MM.1S (cell line): ENCODE measurements at regions not wholly inside any gene's neighbourhood (a gene's known extent, or its start where the extent isn't known, plus 50 kb on each side); places are given as distances from the start of the nearest gene placed in this dataset.

Source experiments
- DNase-seq: peaks from one replicate; pipeline ENCODE4 v3.0.0-alpha.2; 2015
- H2AFZ ChIP-seq: fragments of 300-600 bp; sonication (generic); 2 replicates; pipeline ENCODE4 v1.6.0; 2016; ENCODE audit warnings: antibody characterized with exemption, low read length
- H3F3A ChIP-seq: fragments of 300-600 bp; sonication (generic); 2 replicates; pipeline ENCODE4 v1.6.1; 2016; ENCODE audit warnings: mild to moderate bottlenecking, antibody characterized with exemption, low read length, moderate library complexity, mixed read lengths; ENCODE audit not compliant: insufficient read depth
- H3K27ac ChIP-seq: fragments of 300-600 bp; sonication (generic); 2 replicates; pipeline ENCODE4 v1.5.1; 2016; ENCODE audit warnings: mild to moderate bottlenecking, low read length
- H3K27me3 ChIP-seq: fragments of 300-600 bp; sonication (generic); replicated peaks from 2 replicates; pipeline ENCODE4 v1.6.0; 2016; ENCODE audit warnings: low read length; ENCODE audit not compliant: insufficient read depth
- H3K36me3 ChIP-seq: fragments of 300-600 bp; sonication (generic); replicated peaks from 2 replicates; pipeline ENCODE4 v1.6.1; 2016; ENCODE audit warnings: mild to moderate bottlenecking, low read length, mixed read lengths; ENCODE audit not compliant: insufficient read depth
- H3K4me1 ChIP-seq: fragments of 300-600 bp; sonication (generic); 2 replicates; pipeline ENCODE4 v1.6.1; 2016; ENCODE audit warnings: low read length, mixed read lengths
- H3K4me2 ChIP-seq: fragments of 300-600 bp; sonication (generic); 2 replicates; pipeline ENCODE4 v1.6.0; 2016; ENCODE audit warnings: low read depth, low read length
- H3K4me3 ChIP-seq: fragments of 300-600 bp; sonication (generic); 2 replicates; pipeline ENCODE4 v1.5.1; 2016; ENCODE audit warnings: low read length, mixed read lengths
- H3K79me2 ChIP-seq: fragments of 300-600 bp; sonication (generic); 2 replicates; pipeline ENCODE4 v1.6.1; 2016; ENCODE audit warnings: mixed run types, low read length, mixed read lengths
- H3K9ac ChIP-seq: fragments of 300-600 bp; sonication (generic); 2 replicates; pipeline ENCODE4 v1.6.1; 2016; ENCODE audit warnings: low read length, mixed read lengths
- H3K9me2 ChIP-seq: fragments of 300-600 bp; sonication (generic); replicated peaks from 2 replicates; pipeline ENCODE4 v1.6.1; 2016; ENCODE audit warnings: mild to moderate bottlenecking, low read length, mixed read lengths; ENCODE audit not compliant: insufficient read depth
- H3K9me3 ChIP-seq: fragments of 300-600 bp; sonication (generic); replicated peaks from 2 replicates; pipeline ENCODE4 v1.6.1; 2016; ENCODE audit warnings: mild to moderate bottlenecking, low read length, mixed read lengths; ENCODE audit not compliant: insufficient read depth
- H4K20me1 ChIP-seq: fragments of 300-600 bp; sonication (generic); 2 replicates; pipeline ENCODE4 v1.6.1; 2016; ENCODE audit warnings: mild to moderate bottlenecking, low read length, moderate library complexity, mixed read lengths; ENCODE audit not compliant: insufficient read depth
- CTCF ChIP-seq: fragments of 300-600 bp; sonication (generic); IDR thresholded peaks from 2 replicates; pipeline ENCODE4 v1.5.1; 2016; ENCODE audit warnings: antibody characterized with exemption, low read length, mixed read lengths
- EZH2 ChIP-seq: fragments of 300-600 bp; sonication (generic); optimal IDR thresholded peaks from 2 replicates; pipeline ENCODE3; 2017; ENCODE audit warnings: low read depth, mild to moderate bottlenecking, antibody characterized with exemption, low read length, mixed read lengths
- EZH2phosphoT487 ChIP-seq: fragments of 300-600 bp; sonication (generic); IDR thresholded peaks from 2 replicates; pipeline ENCODE4 v1.6.1; 2018; ENCODE audit warnings: antibody characterized with exemption, low read length

- Histone ChIP-seq H3K4me3 (no peak overlapping the region), H3K9ac (no peak overlapping the region), H2AFZ (no peak overlapping the region), H3K9me3 (no peaks in the 10 kb centered on the region), H3K4me1 (peaks cover 5% of the 10 kb centered on the region), H4K20me1 (no peaks in the 10 kb centered on the region), H3K79me2 (no peaks in the 10 kb centered on the region), H3K9me2 (no peaks in the 10 kb centered on the region), H3K36me3 (no peaks in the 10 kb centered on the region), H3K27me3 (no peaks in the 10 kb centered on the region), H3K4me2 (peak overlapping the region; percentile 27; the same call in 1 of the 2 replicates), H3F3A (no peaks in the 10 kb centered on the region), H3K27ac (no peak overlapping the region)
- TF ChIP-seq CTCF: no peak
- TF ChIP-seq EZH2: no peak
- TF ChIP-seq EZH2phosphoT487: no peak
- no peak for DNase-seq
Observed at GRCh38 chr14:61125041-61125866, 144.2 kb downstream of the SLC38A6 start.

GRCh38 chr14:61122862-61123261, 141.8 kb downstream of the SLC38A6 start:
- H3K9me3 ChIP-seq: no peaks in the 10 kb centered on the region
- no peaks in the 10 kb centered on the region for H3F3A ChIP-seq
- DNase-seq: no peak
- H4K20me1 ChIP-seq: no peaks in the 10 kb centered on the region
- no peaks in the 10 kb centered on the region for H3K9me2 ChIP-seq
- H3K4me2 ChIP-seq: no peak overlapping the region
- H3K27me3 ChIP-seq: no peaks in the 10 kb centered on the region
- no peak overlapping the region for H3K27ac ChIP-seq
- H2AFZ ChIP-seq: no peak overlapping the region
- no peak overlapping the region for H3K4me3 ChIP-seq
- no peak overlapping the region for H3K9ac ChIP-seq
- H3K79me2 ChIP-seq: no peaks in the 10 kb centered on the region
- peaks cover 5% of the 10 kb centered on the region for H3K4me1 ChIP-seq
- H3K36me3 ChIP-seq: no peaks in the 10 kb centered on the region
- TF ChIP-seq EZH2 (no peak), CTCF (no peak), EZH2phosphoT487 (no peak)

- Histone ChIP-seq H3K4me2 (no peak overlapping the region), H3K36me3 (no peaks in the 10 kb centered on the region), H3K27me3 (no peaks in the 10 kb centered on the region), H3K9me3 (no peaks in the 10 kb centered on the region), H3K9ac (no peak overlapping the region), H3K27ac (no peak overlapping the region), H3F3A (no peaks in the 10 kb centered on the region), H2AFZ (peak overlapping the region; percentile 77; the same call in 1 of the 2 replicates), H3K79me2 (no peaks in the 10 kb centered on the region), H3K4me1 (peaks cover 5% of the 10 kb centered on the region), H4K20me1 (no peaks in the 10 kb centered on the region), H3K9me2 (no peaks in the 10 kb centered on the region), H3K4me3 (no peak overlapping the region)
- no peak for TF ChIP-seq CTCF
- no peak for TF ChIP-seq EZH2
- TF ChIP-seq EZH2phosphoT487: no peak
- DNase-seq: no peak
Observed at GRCh38 chr14:61121355-61121787, 140.3 kb downstream of the SLC38A6 start.
